Neural cell (in vitro differentiated cells): ENCODE measurements at regions not wholly inside any gene's neighbourhood (a gene's known extent, or its start where the extent isn't known, plus 50 kb on each side); places are given as distances from the start of the nearest gene placed in this dataset.

Experiments
- H2AFZ ChIP-seq: fragments of 200-600, 300-800 bp; sonication (generic), shearing (Covaris generic); 2 replicates; pipeline ENCODE4 v1.6.0; 2014; ENCODE audit warnings: low read depth, mild to moderate bottlenecking, antibody characterized with exemption, low read length, moderate library complexity
- H3F3A ChIP-seq: fragments of 200-600 bp; shearing (Covaris generic); 2 replicates; pipeline ENCODE4 v1.6.1; 2016; ENCODE audit warnings: mild to moderate bottlenecking, moderate library complexity, mixed read lengths, antibody characterized with exemption, low read length; ENCODE audit not compliant: insufficient read depth, poor library complexity, severe bottlenecking
- H3K27ac ChIP-seq: fragments of 200-600, 300-800 bp; sonication (generic), shearing (Covaris generic); 2 replicates; pipeline ENCODE4 v1.5.1; 2014; ENCODE audit warnings: mild to moderate bottlenecking, low read length, moderate library complexity
- H3K27me3 ChIP-seq: fragments of 300-800, 200-600 bp; sonication (generic), shearing (Covaris generic); 2 replicates; pipeline ENCODE4 v1.6.0; 2014; ENCODE audit warnings: mild to moderate bottlenecking, low read depth, low read length, moderate library complexity; ENCODE audit not compliant: insufficient read depth
- H3K36me3 ChIP-seq: fragments of 300-800, 200-600 bp; sonication (generic), shearing (Covaris generic); 2 replicates; pipeline ENCODE4 v1.5.1; 2014; ENCODE audit warnings: mild to moderate bottlenecking, antibody characterized with exemption, low read length, moderate library complexity; ENCODE audit not compliant: insufficient read depth
- H3K4me2 ChIP-seq: fragments of 300-800, 200-600 bp; sonication (generic), shearing (Covaris generic); 2 replicates; pipeline ENCODE4 v1.6.0; 2014; ENCODE audit warnings: mild to moderate bottlenecking, low read length
- H3K4me3 ChIP-seq: fragments of 300-800, 200-600 bp; sonication (generic), shearing (Covaris generic); 2 replicates; pipeline ENCODE4 v1.5.1; 2014; ENCODE audit warnings: mild to moderate bottlenecking, low read length, moderate library complexity
- H3K79me2 ChIP-seq: fragments of 200-600 bp; shearing (Covaris generic); replicated peaks from 2 replicates; pipeline ENCODE4 v1.6.0; 2014; ENCODE audit warnings: mild to moderate bottlenecking, low read length, moderate library complexity; ENCODE audit not compliant: insufficient read depth
- H3K9ac ChIP-seq: fragments of 300-800, 200-600 bp; sonication (generic), shearing (Covaris generic); 2 replicates; pipeline ENCODE4 v1.6.1; 2016; ENCODE audit warnings: mild to moderate bottlenecking, low read length, mixed read lengths
- H3K9me2 ChIP-seq: fragments of 200-600 bp; shearing (Covaris generic); 2 replicates; pipeline ENCODE4 v1.6.1; 2016; ENCODE audit warnings: mild to moderate bottlenecking, low read length, mixed read lengths; ENCODE audit not compliant: insufficient read depth
- H3K9me3 ChIP-seq: fragments of 200-600, 300-800 bp; sonication (generic), shearing (Covaris generic); 2 replicates; pipeline ENCODE4 v1.6.1; 2016; ENCODE audit warnings: mild to moderate bottlenecking, mixed run types, low read length, moderate library complexity, mixed read lengths
- H4K20me1 ChIP-seq: fragments of 200-600 bp; shearing (Covaris generic); 2 replicates; pipeline ENCODE4 v1.6.1; 2016; ENCODE audit warnings: mild to moderate bottlenecking, mixed run types; ENCODE audit not compliant: insufficient read depth
- EP300 ChIP-seq: fragments of 450-650 bp; conservative IDR thresholded peaks from 2 replicates; pipeline ENCODE4 v1.6.1; 2014; ENCODE audit warnings: antibody characterized with exemption, mild to moderate bottlenecking, moderate library complexity; ENCODE audit not compliant: poor library complexity, severe bottlenecking
- EZH2 ChIP-seq: fragments of 200-600, 300-800 bp; shearing (Covaris generic), sonication (generic); IDR thresholded peaks from 2 replicates; pipeline ENCODE4 v1.6.1; 2014; ENCODE audit warnings: antibody characterized with exemption, low read length, borderline replicate concordance, mild to moderate bottlenecking; ENCODE audit not compliant: insufficient read depth, poor library complexity, severe bottlenecking
- MXI1 ChIP-seq: fragments of 450-650 bp; conservative IDR thresholded peaks from 2 replicates; pipeline ENCODE4 v1.6.1; 2014; ENCODE audit warnings: antibody characterized with exemption, mild to moderate bottlenecking; ENCODE audit not compliant: poor library complexity, severe bottlenecking
- POLR2AphosphoS5 ChIP-seq: IDR thresholded peaks from 2 replicates; pipeline ENCODE4 v1.6.1; 2012
- RAD21 ChIP-seq: fragments of 450-650 bp; conservative IDR thresholded peaks from 2 replicates; pipeline ENCODE4 v1.6.1; 2014; ENCODE audit warnings: antibody characterized with exemption, mild to moderate bottlenecking, moderate library complexity
- SMC3 ChIP-seq: fragments of 450-650 bp; conservative IDR thresholded peaks from 2 replicates; pipeline ENCODE4 v1.6.1; 2014; ENCODE audit warnings: antibody characterized with exemption, mild to moderate bottlenecking, moderate library complexity; ENCODE audit not compliant: poor library complexity
- TAF1 ChIP-seq: IDR thresholded peaks from 2 replicates; pipeline ENCODE4 v1.6.1; 2012; ENCODE audit warnings: low read depth
- TF ChIP-seq, protein P1 (sequence below): IDR thresholded peaks from 2 replicates; pipeline ENCODE4 v1.6.1; 2012; ENCODE audit warnings: borderline replicate concordance
- TF ChIP-seq, protein P2 (sequence below): fragments of 450-650 bp; IDR thresholded peaks from 2 replicates; pipeline ENCODE4 v1.5.1; 2014; ENCODE audit warnings: antibody characterized with exemption, mild to moderate bottlenecking, moderate library complexity; ENCODE audit not compliant: poor library complexity, severe bottlenecking

DNA sequence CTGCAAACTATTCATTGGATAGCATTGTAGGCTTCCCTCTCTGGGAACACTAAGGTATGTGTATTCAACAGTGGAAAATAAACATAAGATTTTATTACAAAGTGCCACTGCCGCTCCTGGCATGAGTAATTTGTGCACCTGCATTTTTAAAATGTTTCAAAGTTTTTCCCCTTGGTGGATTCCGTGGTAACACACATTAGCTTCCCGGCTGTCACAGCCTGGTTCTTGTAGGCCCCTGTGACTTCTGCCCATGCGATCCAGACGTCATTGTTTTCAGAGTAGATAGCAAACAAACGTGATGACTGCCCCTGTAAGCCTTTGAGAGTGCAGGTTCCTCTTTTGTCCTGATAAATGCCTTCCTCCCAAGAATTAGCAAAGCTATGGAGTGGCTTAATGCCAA, 421.0 kb downstream of the ZNF521 start:
- TF ChIP-seq MXI1 = no peak
- TF ChIP-seq POLR2AphosphoS5 = no peak
- TF ChIP-seq, protein P1, sequence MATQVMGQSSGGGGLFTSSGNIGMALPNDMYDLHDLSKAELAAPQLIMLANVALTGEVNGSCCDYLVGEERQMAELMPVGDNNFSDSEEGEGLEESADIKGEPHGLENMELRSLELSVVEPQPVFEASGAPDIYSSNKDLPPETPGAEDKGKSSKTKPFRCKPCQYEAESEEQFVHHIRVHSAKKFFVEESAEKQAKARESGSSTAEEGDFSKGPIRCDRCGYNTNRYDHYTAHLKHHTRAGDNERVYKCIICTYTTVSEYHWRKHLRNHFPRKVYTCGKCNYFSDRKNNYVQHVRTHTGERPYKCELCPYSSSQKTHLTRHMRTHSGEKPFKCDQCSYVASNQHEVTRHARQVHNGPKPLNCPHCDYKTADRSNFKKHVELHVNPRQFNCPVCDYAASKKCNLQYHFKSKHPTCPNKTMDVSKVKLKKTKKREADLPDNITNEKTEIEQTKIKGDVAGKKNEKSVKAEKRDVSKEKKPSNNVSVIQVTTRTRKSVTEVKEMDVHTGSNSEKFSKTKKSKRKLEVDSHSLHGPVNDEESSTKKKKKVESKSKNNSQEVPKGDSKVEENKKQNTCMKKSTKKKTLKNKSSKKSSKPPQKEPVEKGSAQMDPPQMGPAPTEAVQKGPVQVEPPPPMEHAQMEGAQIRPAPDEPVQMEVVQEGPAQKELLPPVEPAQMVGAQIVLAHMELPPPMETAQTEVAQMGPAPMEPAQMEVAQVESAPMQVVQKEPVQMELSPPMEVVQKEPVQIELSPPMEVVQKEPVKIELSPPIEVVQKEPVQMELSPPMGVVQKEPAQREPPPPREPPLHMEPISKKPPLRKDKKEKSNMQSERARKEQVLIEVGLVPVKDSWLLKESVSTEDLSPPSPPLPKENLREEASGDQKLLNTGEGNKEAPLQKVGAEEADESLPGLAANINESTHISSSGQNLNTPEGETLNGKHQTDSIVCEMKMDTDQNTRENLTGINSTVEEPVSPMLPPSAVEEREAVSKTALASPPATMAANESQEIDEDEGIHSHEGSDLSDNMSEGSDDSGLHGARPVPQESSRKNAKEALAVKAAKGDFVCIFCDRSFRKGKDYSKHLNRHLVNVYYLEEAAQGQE = no peak
- no peak for TF ChIP-seq EZH2
- Histone ChIP-seq H3F3A (no peaks in the 10 kb centered on the region), H3K9ac (no peak overlapping the region), H2AFZ (no peak overlapping the region), H3K27ac (no peak overlapping the region), H3K27me3 (no peaks in the 10 kb centered on the region), H3K9me2 (no peaks in the 10 kb centered on the region), H3K36me3 (no peaks in the 10 kb centered on the region), H3K4me2 (no peak overlapping the region), H3K4me3 (no peak overlapping the region), H3K79me2 (no peaks in the 10 kb centered on the region), H4K20me1 (no peaks in the 10 kb centered on the region), H3K9me3 (no peaks in the 10 kb centered on the region)

DNA sequence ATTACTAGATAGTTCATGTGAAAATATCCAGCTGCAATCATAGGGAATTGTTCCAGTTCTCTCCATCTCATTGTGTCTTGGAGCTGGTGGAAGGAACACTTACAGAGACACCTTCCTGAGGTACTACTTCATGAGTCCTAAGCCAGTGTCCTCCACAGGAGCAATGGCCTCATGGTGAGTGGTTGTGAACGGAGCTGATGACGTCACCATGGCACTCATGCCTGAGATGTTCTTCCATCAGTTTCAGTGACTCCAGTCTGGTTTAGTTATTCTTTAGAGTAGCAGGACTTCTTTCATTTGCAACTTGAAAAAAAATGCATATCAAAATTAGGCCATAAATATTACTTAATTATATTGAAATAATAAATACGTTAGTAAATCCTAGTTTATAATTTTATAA, 418.6 kb downstream of the ZNF521 start:
- H3K27me3 ChIP-seq = no peaks in the 10 kb centered on the region
- H3K4me3 ChIP-seq = no peak overlapping the region
- H3K9me2 ChIP-seq = no peaks in the 10 kb centered on the region
- no peak overlapping the region for H3K9ac ChIP-seq
- no peaks in the 10 kb centered on the region for H4K20me1 ChIP-seq
- no peaks in the 10 kb centered on the region for H3K79me2 ChIP-seq
- H3K36me3 ChIP-seq = no peaks in the 10 kb centered on the region
- no peak overlapping the region for H3K4me2 ChIP-seq
- TF ChIP-seq RAD21 = no peak
- TF ChIP-seq, protein P1 = no peak
- no peak for TF ChIP-seq EP300
- TF ChIP-seq POLR2AphosphoS5 = no peak
- TF ChIP-seq MXI1 = no peak
- TF ChIP-seq, protein P2, sequence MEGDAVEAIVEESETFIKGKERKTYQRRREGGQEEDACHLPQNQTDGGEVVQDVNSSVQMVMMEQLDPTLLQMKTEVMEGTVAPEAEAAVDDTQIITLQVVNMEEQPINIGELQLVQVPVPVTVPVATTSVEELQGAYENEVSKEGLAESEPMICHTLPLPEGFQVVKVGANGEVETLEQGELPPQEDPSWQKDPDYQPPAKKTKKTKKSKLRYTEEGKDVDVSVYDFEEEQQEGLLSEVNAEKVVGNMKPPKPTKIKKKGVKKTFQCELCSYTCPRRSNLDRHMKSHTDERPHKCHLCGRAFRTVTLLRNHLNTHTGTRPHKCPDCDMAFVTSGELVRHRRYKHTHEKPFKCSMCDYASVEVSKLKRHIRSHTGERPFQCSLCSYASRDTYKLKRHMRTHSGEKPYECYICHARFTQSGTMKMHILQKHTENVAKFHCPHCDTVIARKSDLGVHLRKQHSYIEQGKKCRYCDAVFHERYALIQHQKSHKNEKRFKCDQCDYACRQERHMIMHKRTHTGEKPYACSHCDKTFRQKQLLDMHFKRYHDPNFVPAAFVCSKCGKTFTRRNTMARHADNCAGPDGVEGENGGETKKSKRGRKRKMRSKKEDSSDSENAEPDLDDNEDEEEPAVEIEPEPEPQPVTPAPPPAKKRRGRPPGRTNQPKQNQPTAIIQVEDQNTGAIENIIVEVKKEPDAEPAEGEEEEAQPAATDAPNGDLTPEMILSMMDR = no peak
- no peak for TF ChIP-seq EZH2
- no peak for TF ChIP-seq TAF1
- no peak for TF ChIP-seq SMC3
- no peaks in the 10 kb centered on the region for H3K9me3 ChIP-seq
- H3F3A ChIP-seq = no peaks in the 10 kb centered on the region
- H2AFZ ChIP-seq = no peak overlapping the region
- no peak overlapping the region for H3K27ac ChIP-seq
